ENCODE measurements at regions not wholly inside any gene's neighbourhood (a gene's known extent, or its start where the extent isn't known, plus 50 kb on each side); places are given as distances from the start of the nearest gene placed in this dataset.
"Not testable (repeated sequence)": the region's sequence is repeated elsewhere in the genome, so short reads cannot be mapped to it uniquely, and the experiment has no call there.

- Histone ChIP-seq H3K27ac (no peak overlapping the region), H3K27me3 (no peaks in the 10 kb centered on the region), H3K9ac (ENCODE audit: low read depth in 2 of 2, low read length in 2 of 2) (no peak overlapping the region), H3K9me3 (no peaks in the 10 kb centered on the region), H3K36me3 (no peaks in the 10 kb centered on the region), H3K4me1 (no peaks in the 10 kb centered on the region), H3K4me3 (no peak overlapping the region)
- TF ChIP-seq CTCF (IDR thresholded peaks at IDR 0.05) = no peak
- intact Hi-C loops (cut with DNase I) = no loop called here
- no peak for DNase-seq
These were observed 156.7 kb upstream of the EPHA6 start for GRCh38 chr3:96657710-96658109.

GRCh38 chr3:96671861-96672595, 142.4 kb upstream of the EPHA6 start:
- H3K27ac ChIP-seq; H3K4me1 ChIP-seq; H3K36me3 ChIP-seq; H3K9me3 ChIP-seq; H3K4me3 ChIP-seq; H3K27me3 ChIP-seq; DNase-seq; H3K9ac ChIP-seq (ENCODE audit: low read depth in 2 of 2, low read length in 2 of 2); intact Hi-C loops (cut with DNase I): not testable (repeated sequence)

- TF ChIP-seq CTCF (IDR thresholded peaks at IDR 0.05) = no peak
- intact Hi-C loops (cut with DNase I) = no loop called here
These were observed 137.2 kb upstream of the EPHA6 start for GRCh38 chr3:96677156-96677555.

GRCh38 chr3:96678325-96678724, 136.1 kb upstream of the EPHA6 start:
- DNase-seq = no peak
- intact Hi-C loops (cut with DNase I) = no loop called here
- Histone ChIP-seq H3K4me1 (no peaks in the 10 kb centered on the region), H3K9ac (ENCODE audit: low read depth in 2 of 2, low read length in 2 of 2) (no peak overlapping the region), H3K9me3 (no peaks in the 10 kb centered on the region), H3K27ac (no peak overlapping the region), H3K27me3 (no peaks in the 10 kb centered on the region), H3K4me3 (no peak overlapping the region), H3K36me3 (no peaks in the 10 kb centered on the region)
- TF ChIP-seq CTCF (IDR thresholded peaks at IDR 0.05) = no peak

More at GRCh38 chr3:96677156-96677555, 137.2 kb upstream of the EPHA6 start:
- Histone ChIP-seq H3K4me1 (no peaks in the 10 kb centered on the region), H3K36me3 (no peaks in the 10 kb centered on the region), H3K9ac (ENCODE audit: low read depth in 2 of 2, low read length in 2 of 2) (no peak overlapping the region), H3K27me3 (no peaks in the 10 kb centered on the region), H3K9me3 (no peaks in the 10 kb centered on the region), H3K27ac (no peak overlapping the region), H3K4me3 (no peak overlapping the region)
- DNase-seq = no peak

- H3K27me3 ChIP-seq = no peaks in the 10 kb centered on the region
- no peak overlapping the region for H3K9ac ChIP-seq (ENCODE audit: low read depth in 2 of 2, low read length in 2 of 2)
- no peaks in the 10 kb centered on the region for H3K4me1 ChIP-seq
- H3K27ac ChIP-seq = no peak overlapping the region
- no peaks in the 10 kb centered on the region for H3K9me3 ChIP-seq
- H3K36me3 ChIP-seq = no peaks in the 10 kb centered on the region
- no peak for DNase-seq
- intact Hi-C loops (cut with DNase I) = no loop called here
- H3K4me3 ChIP-seq = no peak overlapping the region
- no peak for TF ChIP-seq CTCF (IDR thresholded peaks at IDR 0.05)
These were observed 113.8 kb upstream of the EPHA6 start for GRCh38 chr3:96700322-96701315.

Data from colonic mucosa (tissue), 4 donors.